HAP-1 (cell line): ENCODE measurements at regions not wholly inside any gene's neighbourhood (a gene's known extent, or its start where the extent isn't known, plus 50 kb on each side); places are given as distances from the start of the nearest gene placed in this dataset.
"Not testable (repeated sequence)": the region's sequence is repeated elsewhere in the genome, so short reads cannot be mapped to it uniquely, and the experiment has no call there.

Source experiments
- DNase-seq, 2 experiments: peaks; one replicate each; pipeline ENCODE4 v3.0.0-alpha.2; 2016 to 2020; ENCODE audit warnings: low spot score in 2 of 2
- H3K27me3 ChIP-seq: fragments of 250-450 bp; sonication (Bioruptor Pico); 2 replicates; pipeline ENCODE4 v1.5.1; 2020; ENCODE audit warnings: low read depth, mild to moderate bottlenecking, moderate library complexity
- H3K36me3 ChIP-seq: fragments of 250-450 bp; sonication (Bioruptor Pico); replicated peaks from 2 replicates; pipeline ENCODE4 v1.5.1; 2020; ENCODE audit warnings: mild to moderate bottlenecking
- H3K4me1 ChIP-seq: fragments of 250-450 bp; sonication (Bioruptor Pico); 2 replicates; pipeline ENCODE4 v1.5.1; 2020; ENCODE audit warnings: mild to moderate bottlenecking
- H3K4me3 ChIP-seq: fragments of 250-450 bp; sonication (Bioruptor Pico); 2 replicates; pipeline ENCODE4 v1.5.1; 2020; ENCODE audit warnings: mild to moderate bottlenecking, moderate library complexity
- H3K9me3 ChIP-seq: fragments of 250-450 bp; sonication (Bioruptor Pico); 2 replicates; pipeline ENCODE4 v1.5.1; 2020; ENCODE audit warnings: mild to moderate bottlenecking, moderate library complexity
- in situ Hi-C: fragments of 300-500 bp; cut with MboI; formaldehyde crosslinking; loops from 3 replicates; pipeline ENCODE4 v1.14.3; 2020; ENCODE audit warnings: low sequenced_read_pairs, inconsistent platforms, mixed read lengths

DNA sequence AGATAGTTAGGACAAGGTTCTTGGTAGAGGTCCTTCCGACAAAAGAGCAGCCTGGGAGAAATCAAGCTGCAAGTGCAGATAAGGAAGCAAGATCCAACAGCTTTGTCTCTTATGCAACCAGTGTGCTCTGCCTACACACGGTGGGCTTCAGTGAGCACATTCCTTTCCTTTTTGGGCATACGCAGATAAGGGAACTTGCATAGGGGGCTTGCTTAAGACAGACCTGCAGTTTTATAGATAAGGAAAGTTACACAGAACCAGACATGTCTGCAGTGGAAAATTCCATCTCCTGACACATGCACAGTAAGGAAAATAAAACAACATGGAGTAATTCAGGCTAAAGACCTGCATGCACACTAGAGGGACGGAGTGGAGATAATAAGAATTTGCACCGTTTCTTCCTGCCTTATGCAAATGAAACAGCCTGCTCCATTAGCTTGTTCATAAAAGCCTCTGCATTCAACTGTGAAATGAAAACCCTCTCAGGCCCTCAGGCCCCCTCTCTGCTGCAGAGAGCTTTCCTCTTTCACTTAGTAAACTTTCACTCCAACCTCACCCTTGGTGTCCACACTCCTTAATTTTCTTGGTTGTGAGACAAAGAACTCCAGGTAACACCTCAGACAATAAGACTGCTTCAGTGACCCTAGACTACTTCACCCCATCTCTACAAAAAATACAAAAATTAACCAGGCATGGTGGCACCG is 97.5 kb upstream of the MYLIP start:
- H3K4me3 ChIP-seq = no peak overlapping the region

DNA sequence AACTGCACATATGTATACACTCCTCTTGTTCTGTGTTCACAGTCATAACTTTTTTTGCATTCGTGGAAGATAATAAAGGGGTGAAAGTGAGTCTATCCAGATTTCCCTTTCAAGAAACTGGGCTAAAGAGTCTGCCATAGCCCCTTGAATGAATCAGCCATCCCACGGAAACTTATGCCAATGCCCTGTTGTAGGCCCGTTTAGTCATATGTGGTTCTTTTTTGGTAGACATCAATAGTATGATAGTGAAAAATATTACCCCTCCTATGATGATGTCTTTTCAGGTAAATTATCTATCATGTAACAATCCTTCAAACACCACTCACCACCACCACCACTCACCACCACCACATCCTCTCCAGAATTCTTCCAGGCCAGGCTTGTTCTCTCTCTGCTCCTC is 99.9 kb upstream of the MYLIP start:
- DNase-seq = no peak
- Histone ChIP-seq H3K36me3 (no peaks in the 10 kb centered on the region), H3K27me3 (no peaks in the 10 kb centered on the region), H3K4me3 (no peak overlapping the region), H3K9me3 (peaks cover 5% of the 10 kb centered on the region; the same call in 1 of the 2 replicates), H3K4me1 (no peaks in the 10 kb centered on the region)
- in situ Hi-C loops = no loop called here

More for the DNA sequence above, 97.5 kb upstream of the MYLIP start:
- no peak for DNase-seq
- in situ Hi-C loops = no loop called here
- H3K27me3 ChIP-seq = no peaks in the 10 kb centered on the region
- no peaks in the 10 kb centered on the region for H3K36me3 ChIP-seq
- H3K9me3 ChIP-seq = peaks cover 5% of the 10 kb centered on the region; the same call in 1 of the 2 replicates
- no peaks in the 10 kb centered on the region for H3K4me1 ChIP-seq

DNA sequence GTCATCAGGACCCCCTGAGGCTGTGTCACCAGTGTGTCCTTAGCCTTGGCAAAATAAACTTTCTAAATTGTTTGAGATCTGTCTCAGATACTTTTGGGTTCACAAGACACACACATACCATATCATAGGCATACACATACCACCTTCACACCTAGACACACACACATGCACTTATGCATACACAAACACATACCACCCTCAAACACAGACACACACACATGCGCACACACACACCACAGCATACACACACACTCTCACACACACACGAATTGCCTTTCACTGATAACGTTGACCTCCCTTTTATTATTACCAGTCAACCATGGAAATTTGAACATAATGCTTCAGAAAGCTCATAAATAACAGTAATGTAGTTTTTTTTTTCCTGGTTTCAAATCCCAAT is 108.6 kb upstream of the MYLIP start:
- Histone ChIP-seq H3K27me3 (no peaks in the 10 kb centered on the region), H3K9me3 (no peaks in the 10 kb centered on the region), H3K4me3 (no peak overlapping the region), H3K4me1 (peaks cover 15% of the 10 kb centered on the region), H3K36me3 (no peaks in the 10 kb centered on the region)
- in situ Hi-C loops = no loop called here
- no peak for DNase-seq

DNA sequence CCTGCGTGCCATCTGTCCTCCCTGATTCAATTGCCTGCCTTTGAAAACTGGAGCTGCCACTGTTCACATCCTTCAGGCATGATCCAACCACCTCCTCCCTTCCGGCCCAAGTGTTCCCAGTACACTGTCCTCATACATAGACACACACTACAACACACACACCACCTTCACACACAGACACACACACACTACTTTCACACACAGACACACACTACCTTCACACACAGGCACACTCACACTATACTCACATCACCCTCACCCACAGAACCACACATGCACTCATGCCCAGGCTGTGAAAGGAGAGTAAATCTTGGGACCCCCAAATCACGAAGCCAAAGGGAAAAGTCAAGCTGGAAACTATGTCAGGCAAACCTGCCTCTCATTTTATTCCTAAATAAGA is 109.4 kb upstream of the MYLIP start:
- Histone ChIP-seq H3K4me3 (no peak overlapping the region), H3K36me3 (no peaks in the 10 kb centered on the region), H3K27me3 (no peaks in the 10 kb centered on the region), H3K9me3 (no peaks in the 10 kb centered on the region), H3K4me1 (peaks cover 15% of the 10 kb centered on the region)
- no peak for DNase-seq
- in situ Hi-C loops = no loop called here

DNA sequence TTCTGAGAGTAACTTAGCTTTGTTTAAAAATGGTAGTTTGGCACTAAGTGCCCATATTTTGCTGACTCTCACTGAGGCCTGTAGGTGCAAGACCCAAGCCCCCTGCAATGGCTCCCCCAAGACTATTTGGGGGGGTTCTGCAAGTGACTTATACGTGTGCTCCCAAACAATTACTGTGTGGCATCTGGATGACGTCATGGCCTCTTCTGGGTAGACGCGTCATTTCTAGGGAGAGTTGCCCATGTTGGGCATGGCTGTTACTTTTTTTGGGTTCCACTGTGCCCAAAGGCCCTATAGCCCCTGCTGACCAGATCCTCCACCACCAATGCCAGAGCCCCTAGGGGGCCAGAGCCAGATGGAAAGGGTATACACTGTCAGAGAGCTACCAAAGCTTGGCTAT is 110.3 kb upstream of the MYLIP start:
- Histone ChIP-seq H3K4me3 (no peak overlapping the region), H3K36me3 (no peaks in the 10 kb centered on the region), H3K4me1 (peaks cover 15% of the 10 kb centered on the region), H3K27me3 (no peaks in the 10 kb centered on the region), H3K9me3 (no peaks in the 10 kb centered on the region)
- no peak for DNase-seq
- in situ Hi-C loops = no loop called here

DNA sequence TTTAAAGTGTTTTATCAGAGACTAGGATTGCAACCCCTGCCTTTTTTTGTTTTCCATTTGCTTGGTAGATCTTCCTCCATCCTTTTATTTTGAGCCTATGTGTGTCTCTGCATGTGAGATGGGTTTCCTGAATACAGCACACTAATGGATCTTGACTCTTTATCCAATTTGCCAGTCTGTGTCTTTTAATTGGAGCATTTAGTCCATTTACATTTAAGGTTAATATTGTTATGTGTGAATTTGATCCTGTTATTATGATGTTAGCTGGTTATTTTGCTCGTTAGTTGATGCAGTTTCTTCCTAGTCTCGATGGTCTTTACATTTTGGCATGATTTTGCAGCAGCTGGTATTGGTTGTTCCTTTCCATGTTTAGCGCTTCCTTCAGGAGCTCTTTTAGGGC is 114.6 kb upstream of the MYLIP start:
- H3K4me1 ChIP-seq = peaks cover 15% of the 10 kb centered on the region
- in situ Hi-C loops, H3K27me3 ChIP-seq, H3K4me3 ChIP-seq, H3K9me3 ChIP-seq, DNase-seq, H3K36me3 ChIP-seq: not testable (repeated sequence)

DNA sequence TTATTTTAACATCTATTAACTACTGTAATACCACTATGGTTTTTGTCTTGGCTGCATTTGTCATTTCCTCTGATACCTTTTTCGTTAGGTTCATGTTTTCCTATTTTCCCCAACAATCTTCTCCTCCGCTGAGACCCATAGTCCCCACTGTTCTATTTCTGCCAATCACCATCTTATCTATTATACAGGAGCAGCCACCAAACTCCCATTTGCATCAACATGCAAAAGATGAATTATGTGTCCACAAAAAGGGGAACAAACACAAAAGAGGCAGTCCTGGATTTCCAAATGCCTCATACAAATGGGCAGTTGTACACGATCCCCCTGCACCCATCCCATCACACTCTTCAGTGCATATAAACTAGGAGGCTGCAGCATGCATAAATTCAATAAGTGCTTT is 121.7 kb upstream of the MYLIP start:
- in situ Hi-C loops = no loop called here
- DNase-seq = no peak
- H3K27me3 ChIP-seq = no peaks in the 10 kb centered on the region
- no peaks in the 10 kb centered on the region for H3K36me3 ChIP-seq
- no peak overlapping the region for H3K4me3 ChIP-seq
- no peaks in the 10 kb centered on the region for H3K4me1 ChIP-seq
- no peaks in the 10 kb centered on the region for H3K9me3 ChIP-seq

DNA sequence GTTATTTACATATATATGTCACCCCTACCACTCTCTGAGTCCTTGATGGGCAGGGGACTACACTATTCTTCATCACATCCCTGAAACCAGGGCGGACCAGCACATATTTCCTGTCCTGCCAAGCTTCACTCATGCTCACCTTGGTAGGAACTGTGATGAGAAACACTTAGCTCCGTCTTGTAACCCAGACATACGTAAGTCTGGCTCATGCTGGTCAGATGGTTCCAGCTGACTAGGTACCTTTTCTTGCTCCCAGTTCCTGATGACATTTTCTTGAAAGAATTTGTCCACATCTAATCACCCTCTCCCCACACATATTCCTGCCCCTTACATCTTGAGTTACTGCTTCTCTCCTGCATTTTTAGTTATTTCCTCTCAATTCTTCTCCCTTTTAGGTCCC is 122.2 kb upstream of the MYLIP start:
- Histone ChIP-seq H3K9me3 (no peaks in the 10 kb centered on the region), H3K27me3 (no peaks in the 10 kb centered on the region), H3K4me1 (no peaks in the 10 kb centered on the region), H3K36me3 (no peaks in the 10 kb centered on the region), H3K4me3 (no peak overlapping the region)
- in situ Hi-C loops = no loop called here
- DNase-seq = no peak

DNA sequence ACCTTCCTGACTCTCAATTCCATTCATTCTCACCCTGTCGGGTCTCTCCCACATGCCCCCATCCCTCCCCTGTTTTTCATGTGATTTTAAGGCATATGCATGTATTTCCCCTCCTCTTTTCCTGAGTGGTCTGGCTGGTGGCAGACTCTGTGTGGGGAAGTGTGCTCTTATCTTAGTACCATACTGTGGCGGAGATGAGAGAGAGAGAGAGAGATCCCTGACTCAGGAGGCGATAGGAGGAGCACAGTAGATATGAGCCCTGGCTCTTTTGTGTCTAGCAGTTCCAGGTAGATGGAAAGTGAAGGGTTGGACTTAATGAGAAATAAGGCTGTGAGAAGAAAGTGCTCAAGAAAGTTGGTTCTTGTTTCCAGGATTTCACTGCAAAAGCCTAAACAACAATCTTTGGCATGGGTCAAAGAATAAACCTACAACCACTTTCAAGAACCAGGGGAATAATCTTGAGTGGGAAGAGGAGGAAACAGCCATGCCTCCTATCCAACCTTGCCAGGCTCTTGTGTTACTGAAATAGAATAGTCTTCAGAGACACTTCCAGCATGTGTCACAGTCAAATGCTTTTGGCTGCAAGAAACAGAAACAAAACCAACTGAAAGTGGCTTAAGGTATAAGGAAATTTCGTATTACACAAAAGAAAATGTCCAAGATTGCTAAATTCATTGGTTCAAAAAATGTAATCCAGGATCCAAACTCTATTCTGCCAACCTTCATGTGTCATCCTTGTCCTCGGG is 123.8 kb upstream of the MYLIP start:
- H3K4me1 ChIP-seq = no peaks in the 10 kb centered on the region
- no peak for DNase-seq
- H3K36me3 ChIP-seq = no peaks in the 10 kb centered on the region
- H3K27me3 ChIP-seq = no peaks in the 10 kb centered on the region
- in situ Hi-C loops = no loop called here
- no peak overlapping the region for H3K4me3 ChIP-seq
- no peaks in the 10 kb centered on the region for H3K9me3 ChIP-seq

DNA sequence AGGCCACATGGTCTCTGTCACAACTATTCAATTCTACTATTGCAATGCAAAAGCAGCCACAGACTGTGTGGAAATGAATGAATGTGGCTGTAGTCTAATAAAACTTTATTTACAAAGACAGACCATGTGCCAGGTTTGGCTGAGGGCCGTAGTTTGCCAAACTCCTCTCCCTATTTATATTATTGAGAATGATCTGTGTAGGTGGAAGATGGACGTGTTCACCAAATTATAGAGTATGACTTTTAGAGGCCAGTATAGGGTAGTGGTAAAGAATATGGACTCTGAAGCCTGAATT is 125.7 kb upstream of the MYLIP start:
- H3K4me1 ChIP-seq = no peaks in the 10 kb centered on the region
- in situ Hi-C loops = no loop called here

DNA sequence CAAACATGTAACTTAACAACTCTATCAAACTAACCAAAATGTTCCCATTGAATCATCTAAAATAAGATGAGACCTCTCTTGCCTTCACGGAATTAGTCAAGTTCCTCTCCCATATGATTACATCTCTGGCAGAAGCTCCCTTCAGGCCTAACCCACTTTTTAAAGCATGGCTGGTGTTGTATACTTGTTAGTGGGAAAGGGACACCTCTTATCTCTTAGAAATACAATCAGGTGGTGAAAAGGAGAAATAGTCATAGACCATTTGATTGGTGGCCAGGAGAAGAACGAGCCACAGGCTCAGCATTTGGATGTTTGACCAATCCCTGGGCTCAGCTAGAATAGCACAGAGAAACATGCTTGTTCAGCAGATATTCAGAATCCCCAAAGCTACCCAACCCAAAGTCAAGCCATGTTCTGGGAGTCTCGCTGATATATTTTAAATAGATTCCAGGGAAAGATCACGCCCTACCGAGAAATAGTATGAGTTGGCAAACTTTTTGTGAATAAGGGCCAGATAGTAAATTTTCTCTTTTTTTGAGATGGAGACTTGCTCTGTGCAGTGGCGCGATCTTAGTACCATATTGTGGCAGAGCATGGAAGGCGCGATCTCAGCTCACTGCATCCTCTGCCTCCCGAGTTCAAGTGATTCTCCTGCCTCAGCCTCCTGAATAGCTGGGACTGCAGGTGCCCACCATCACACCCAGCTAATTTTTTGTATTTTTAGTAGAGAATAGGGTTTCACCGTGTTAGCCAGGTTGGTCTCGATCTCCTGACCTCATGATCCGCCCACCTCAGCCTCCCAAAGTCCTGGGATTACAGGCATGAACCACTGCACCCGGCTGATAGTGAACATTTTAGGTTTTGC is 126.3 kb upstream of the MYLIP start:
- H3K9me3 ChIP-seq = no peaks in the 10 kb centered on the region
- DNase-seq = no peak
- H3K4me1 ChIP-seq = no peaks in the 10 kb centered on the region
- H3K4me3 ChIP-seq = no peak overlapping the region
- in situ Hi-C loops = no loop called here
- H3K36me3 ChIP-seq = no peaks in the 10 kb centered on the region
- no peaks in the 10 kb centered on the region for H3K27me3 ChIP-seq

More for the DNA sequence above, 125.7 kb upstream of the MYLIP start:
- H3K36me3 ChIP-seq = no peaks in the 10 kb centered on the region
- H3K27me3 ChIP-seq = no peaks in the 10 kb centered on the region
- no peak overlapping the region for H3K4me3 ChIP-seq
- DNase-seq = no peak
- no peaks in the 10 kb centered on the region for H3K9me3 ChIP-seq

DNA sequence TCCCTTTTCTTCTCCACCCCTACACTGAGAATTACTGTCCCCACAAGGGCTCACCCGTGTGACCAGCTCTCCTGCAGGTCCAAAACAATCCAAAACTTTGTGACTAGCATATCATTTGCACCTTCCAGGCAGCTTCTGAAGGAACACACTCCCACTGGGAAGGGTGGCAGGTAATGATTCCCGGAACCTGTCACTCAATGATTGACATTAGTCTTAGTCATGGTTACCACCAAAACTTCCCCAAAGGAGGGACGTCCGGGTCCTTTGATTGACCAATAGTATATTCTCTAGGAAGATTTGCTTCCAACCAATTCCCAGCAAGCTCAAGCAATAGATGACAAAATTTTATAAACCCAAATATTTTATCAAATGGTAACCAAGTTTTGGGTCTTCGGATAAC is 127.7 kb upstream of the MYLIP start:
- Histone ChIP-seq H3K9me3 (no peaks in the 10 kb centered on the region; the same call in 1 of the 2 replicates), H3K4me1 (no peaks in the 10 kb centered on the region), H3K27me3 (no peaks in the 10 kb centered on the region), H3K4me3 (no peak overlapping the region), H3K36me3 (no peaks in the 10 kb centered on the region)
- in situ Hi-C loops = no loop called here
- DNase-seq = no peak

DNA sequence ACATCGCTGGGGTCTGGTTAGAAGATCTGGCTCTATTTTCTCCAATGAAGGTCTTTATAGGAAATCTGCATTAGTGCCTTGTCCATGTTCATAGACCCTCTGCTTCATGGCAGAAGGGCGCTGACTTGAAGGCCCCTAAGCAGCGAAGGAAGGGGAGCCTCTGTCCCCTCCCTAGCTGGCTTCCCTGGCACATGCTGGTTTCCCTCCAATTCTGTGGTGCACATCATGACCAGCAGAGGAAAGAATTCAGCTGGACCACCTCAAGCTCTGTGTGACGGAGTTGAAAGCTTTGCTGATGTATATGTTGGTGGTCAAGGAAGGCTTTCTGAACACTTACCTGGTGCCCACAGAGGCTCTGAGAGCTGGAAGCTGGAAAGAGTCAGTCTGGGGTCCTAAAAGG is 129.7 kb upstream of the MYLIP start:
- Histone ChIP-seq H3K27me3 (no peaks in the 10 kb centered on the region), H3K4me1 (peaks cover 4% of the 10 kb centered on the region), H3K36me3 (no peaks in the 10 kb centered on the region), H3K4me3 (no peak overlapping the region), H3K9me3 (no peaks in the 10 kb centered on the region; the same call in 1 of the 2 replicates)
- DNase-seq = no peak
- in situ Hi-C loops = no loop called here
